ENCODE measurements at regions not wholly inside any gene's neighbourhood (a gene's known extent, or its start where the extent isn't known, plus 50 kb on each side); places are given as distances from the start of the nearest gene placed in this dataset.

GRCh38 chr2:217614498-217614897, 388.3 kb downstream of the TNS1 start:
- intact Hi-C loops (cut with micrococcal nuclease; ENCODE audit: unreplicated experiment) = no loop called here
- Histone ChIP-seq H3K79me2 (ENCODE audit: insufficient read depth, low read depth, low read length) (no peaks in the 10 kb centered on the region), H2AFZ (ENCODE audit: low read length) (no peak overlapping the region), H3K4me3 (ENCODE audit: low read depth, low read length, poor library complexity, severe bottlenecking) (no peak overlapping the region), H3K9me2 (ENCODE audit: insufficient read depth, low read length) (no peaks in the 10 kb centered on the region), H3K4me1 (ENCODE audit: insufficient read depth, low read length, poor library complexity, severe bottlenecking) (no peaks in the 10 kb centered on the region), H3K9me3 (ENCODE audit: low read length) (no peaks in the 10 kb centered on the region), H3K36me3 (ENCODE audit: insufficient read depth, low read length) (no peaks in the 10 kb centered on the region), H3K4me2 (ENCODE audit: low read length) (no peak overlapping the region), H3K27ac (ENCODE audit: low read depth, low read length, poor library complexity, severe bottlenecking) (no peak overlapping the region), H4K20me1 (ENCODE audit: insufficient read depth, low read length) (no peaks in the 10 kb centered on the region)
- no peak for DNase-seq (ENCODE audit: low spot score)
- ChIA-PET POLR2A (interaction anchor here (0.8 kb wide), 1 partner anchor 22 kb away, joined by 3 read pairs; no protein-coding TSS in a partner anchor), CTCF (ENCODE audit: unreplicated experiment) (no interaction called here)
- no peak for TF ChIP-seq EZH2phosphoT487 (IDR thresholded peaks at IDR 0.05; ENCODE audit: borderline replicate concordance, low read depth, low read length)
- no peak for TF ChIP-seq CTCF (conservative IDR thresholded peaks at IDR 0.05; ENCODE audit: low read length)
- BruUV-seq (replicated peaks) = no TSS peak

GRCh38 chr2:217614096-217614495, 388.7 kb downstream of the TNS1 start:
- Histone ChIP-seq H3K79me2 (ENCODE audit: insufficient read depth, low read depth, low read length) (no peaks in the 10 kb centered on the region), H3K4me2 (ENCODE audit: low read length) (no peak overlapping the region), H3K27ac (ENCODE audit: low read depth, low read length, poor library complexity, severe bottlenecking) (no peak overlapping the region), H3K4me1 (ENCODE audit: insufficient read depth, low read length, poor library complexity, severe bottlenecking) (no peaks in the 10 kb centered on the region), H3K36me3 (ENCODE audit: insufficient read depth, low read length) (no peaks in the 10 kb centered on the region), H3K9me3 (ENCODE audit: low read length) (no peaks in the 10 kb centered on the region), H3K9me2 (ENCODE audit: insufficient read depth, low read length) (no peaks in the 10 kb centered on the region), H4K20me1 (ENCODE audit: insufficient read depth, low read length) (no peaks in the 10 kb centered on the region), H2AFZ (ENCODE audit: low read length) (no peak overlapping the region), H3K4me3 (ENCODE audit: low read depth, low read length, poor library complexity, severe bottlenecking) (no peak overlapping the region)
- intact Hi-C loops (cut with micrococcal nuclease; ENCODE audit: unreplicated experiment) = no loop called here
- ChIA-PET POLR2A (no interaction called here), CTCF (ENCODE audit: unreplicated experiment) (no interaction called here)
- no TSS peak for BruUV-seq (replicated peaks)
- DNase-seq (ENCODE audit: low spot score) = no peak
- TF ChIP-seq CTCF (conservative IDR thresholded peaks at IDR 0.05; ENCODE audit: low read length) (no peak), EZH2phosphoT487 (IDR thresholded peaks at IDR 0.05; ENCODE audit: borderline replicate concordance, low read depth, low read length) (no peak)

GRCh38 chr2:217612920-217613319, 389.9 kb downstream of the TNS1 start:
- H3K4me2 ChIP-seq (ENCODE audit: low read length) = no peak overlapping the region
- ChIA-PET POLR2A (no interaction called here), CTCF (ENCODE audit: unreplicated experiment) (no interaction called here)
- no peaks in the 10 kb centered on the region for H3K9me2 ChIP-seq (ENCODE audit: insufficient read depth, low read length)
- H3K4me1 ChIP-seq (ENCODE audit: insufficient read depth, low read length, poor library complexity, severe bottlenecking) = no peaks in the 10 kb centered on the region
- no peaks in the 10 kb centered on the region for H3K9me3 ChIP-seq (ENCODE audit: low read length)
- no peaks in the 10 kb centered on the region for H3K36me3 ChIP-seq (ENCODE audit: insufficient read depth, low read length)
- intact Hi-C loops (cut with micrococcal nuclease; ENCODE audit: unreplicated experiment) = no loop called here
- no peaks in the 10 kb centered on the region for H3K79me2 ChIP-seq (ENCODE audit: insufficient read depth, low read depth, low read length)
- no TSS peak for BruUV-seq (replicated peaks)
- no peaks in the 10 kb centered on the region for H4K20me1 ChIP-seq (ENCODE audit: insufficient read depth, low read length)
- H3K4me3 ChIP-seq (ENCODE audit: low read depth, low read length, poor library complexity, severe bottlenecking) = no peak overlapping the region
- TF ChIP-seq CTCF (conservative IDR thresholded peaks at IDR 0.05; ENCODE audit: low read length) (no peak), EZH2phosphoT487 (IDR thresholded peaks at IDR 0.05; ENCODE audit: borderline replicate concordance, low read depth, low read length) (no peak)
- H2AFZ ChIP-seq (ENCODE audit: low read length) = no peak overlapping the region
- no peak for DNase-seq (ENCODE audit: low spot score)
- H3K27ac ChIP-seq (ENCODE audit: low read depth, low read length, poor library complexity, severe bottlenecking) = no peak overlapping the region
